Mesenchymal stem cell (in vitro differentiated cells and primary cell): ENCODE measurements at regions not wholly inside any gene's neighbourhood (a gene's known extent, or its start where the extent isn't known, plus 50 kb on each side); places are given as distances from the start of the nearest gene placed in this dataset.

ENCODE experiments used
- DNase-seq: peaks from one replicate; pipeline ENCODE4 v3.0.0-alpha.2; 2013
- H2AFZ ChIP-seq: one replicate; pipeline ENCODE4 v1.6.1; 2013; ENCODE audit warnings: low read depth, mild to moderate bottlenecking, control low read depth, inconsistent platforms, low read length, moderate library complexity
- H2AK5ac ChIP-seq: 2 replicates; pipeline ENCODE4 v1.6.1; 2013; ENCODE audit warnings: low read length, moderate library complexity, mild to moderate bottlenecking, inconsistent platforms; ENCODE audit not compliant: severe bottlenecking
- H2BK120ac ChIP-seq: one replicate; pipeline ENCODE4 v1.6.1; 2013; ENCODE audit warnings: low read depth, mild to moderate bottlenecking, inconsistent platforms, low read length, moderate library complexity
- H2BK12ac ChIP-seq, 2 experiments: one replicate each; pipeline ENCODE4 v1.6.1; 2013; ENCODE audit warnings: inconsistent platforms in 2 of 2, low read length in 2 of 2, mild to moderate bottlenecking in 2 of 2, moderate library complexity in 2 of 2, control low read depth in 1 of 2
- H2BK15ac ChIP-seq: one replicate; pipeline ENCODE4 v1.6.1; 2013; ENCODE audit warnings: mild to moderate bottlenecking, low read depth, inconsistent platforms; ENCODE audit not compliant: poor library complexity, severe bottlenecking
- H2BK5ac ChIP-seq: 2 replicates; pipeline ENCODE4 v1.6.1; 2013; ENCODE audit warnings: low read depth, mild to moderate bottlenecking, low read length, control low read depth, inconsistent platforms; ENCODE audit not compliant: poor library complexity, severe bottlenecking
- H3K14ac ChIP-seq, 2 experiments: one replicate each; pipeline ENCODE4 v1.6.1; 2013; ENCODE audit warnings: inconsistent platforms in 2 of 2, low read length in 2 of 2, control low read depth in 1 of 2, mild to moderate bottlenecking in 1 of 2, moderate library complexity in 1 of 2
- H3K18ac ChIP-seq, 2 experiments: one replicate each; pipeline ENCODE4 v1.6.1; 2013; ENCODE audit warnings: inconsistent platforms in 2 of 2, low read length in 2 of 2, control low read depth in 1 of 2, low read depth in 1 of 2, mild to moderate bottlenecking in 1 of 2
- H3K23ac ChIP-seq, 2 experiments: one replicate each; pipeline ENCODE4 v1.6.1; 2013; ENCODE audit warnings: inconsistent platforms in 2 of 2, low read length in 2 of 2, mild to moderate bottlenecking in 2 of 2, moderate library complexity in 2 of 2, control low read depth in 1 of 2
- H3K27ac ChIP-seq: 2 replicates; pipeline ENCODE4 v1.5.1; 2013; ENCODE audit warnings: mild to moderate bottlenecking, moderate library complexity, low read length, control low read depth, inconsistent platforms; ENCODE audit not compliant: poor library complexity, severe bottlenecking
- H3K27me3 ChIP-seq, 2 experiments: 2 replicates each; pipeline versions ENCODE4 v1.6.1 to v1.7.0; 2013; ENCODE audit warnings: low read length in 2 of 2, mild to moderate bottlenecking in 2 of 2, moderate library complexity in 2 of 2, control low read depth in 1 of 2, inconsistent platforms in 1 of 2; ENCODE audit not compliant: control insufficient read depth in 1 of 2, insufficient read depth in 1 of 2
- H3K36me3 ChIP-seq, 2 experiments: 2 replicates each; pipeline versions ENCODE4 v1.6.1 to v1.7.0; 2013; ENCODE audit warnings: low read length in 2 of 2, control low read depth in 1 of 2, inconsistent platforms in 1 of 2, low read depth in 1 of 2, mild to moderate bottlenecking in 1 of 2; ENCODE audit not compliant: insufficient read depth in 2 of 2, control insufficient read depth in 1 of 2
- H3K4ac ChIP-seq, 2 experiments: one replicate each; pipeline ENCODE4 v1.6.1; 2013; ENCODE audit warnings: inconsistent platforms in 2 of 2, low read length in 2 of 2, mild to moderate bottlenecking in 2 of 2, moderate library complexity in 2 of 2, control low read depth in 1 of 2, low read depth in 1 of 2
- H3K4me1 ChIP-seq: 2 replicates; pipeline ENCODE4 v1.6.1; 2013; ENCODE audit warnings: low read depth, low read length, control low read depth; ENCODE audit not compliant: control insufficient read depth, insufficient read depth
- H3K4me2 ChIP-seq: 2 replicates; pipeline ENCODE4 v1.6.1; 2013; ENCODE audit warnings: low read length, mild to moderate bottlenecking, inconsistent platforms; ENCODE audit not compliant: poor library complexity, severe bottlenecking
- H3K4me3 ChIP-seq, 2 experiments: 2 replicates each; pipeline versions ENCODE4 v1.5.1 to v1.7.0; 2013; ENCODE audit warnings: low read length in 2 of 2, mild to moderate bottlenecking in 2 of 2, control low read depth in 1 of 2, low read depth in 1 of 2; ENCODE audit not compliant: insufficient read depth in 1 of 2
- H3K79me1 ChIP-seq: replicated peaks from 2 replicates; pipeline ENCODE4 v1.6.1; 2013; ENCODE audit warnings: mild to moderate bottlenecking, control low read depth, low read length, inconsistent platforms; ENCODE audit not compliant: poor library complexity, severe bottlenecking
- H3K9ac ChIP-seq: 2 replicates; pipeline ENCODE4 v1.7.0; 2013; ENCODE audit warnings: mild to moderate bottlenecking, low read length, moderate library complexity
- H3K9me3 ChIP-seq: 2 replicates; pipeline ENCODE4 v1.7.0; 2013; ENCODE audit warnings: mild to moderate bottlenecking, low read length; ENCODE audit not compliant: control insufficient read depth
- H4K8ac ChIP-seq: one replicate; pipeline ENCODE4 v1.6.1; 2013; ENCODE audit warnings: inconsistent platforms, mild to moderate bottlenecking, low read length, moderate library complexity
- H4K91ac ChIP-seq: one replicate; pipeline ENCODE4 v1.6.1; 2013; ENCODE audit warnings: mild to moderate bottlenecking, low read length, inconsistent platforms
- WGBS: methylation state at CpG from one replicate; pipeline ENCODE4 v1.1.7; 2013; ENCODE audit warnings: mixed read lengths; 5-methylcytosine and 5-hydroxymethylcytosine counted together

DNA sequence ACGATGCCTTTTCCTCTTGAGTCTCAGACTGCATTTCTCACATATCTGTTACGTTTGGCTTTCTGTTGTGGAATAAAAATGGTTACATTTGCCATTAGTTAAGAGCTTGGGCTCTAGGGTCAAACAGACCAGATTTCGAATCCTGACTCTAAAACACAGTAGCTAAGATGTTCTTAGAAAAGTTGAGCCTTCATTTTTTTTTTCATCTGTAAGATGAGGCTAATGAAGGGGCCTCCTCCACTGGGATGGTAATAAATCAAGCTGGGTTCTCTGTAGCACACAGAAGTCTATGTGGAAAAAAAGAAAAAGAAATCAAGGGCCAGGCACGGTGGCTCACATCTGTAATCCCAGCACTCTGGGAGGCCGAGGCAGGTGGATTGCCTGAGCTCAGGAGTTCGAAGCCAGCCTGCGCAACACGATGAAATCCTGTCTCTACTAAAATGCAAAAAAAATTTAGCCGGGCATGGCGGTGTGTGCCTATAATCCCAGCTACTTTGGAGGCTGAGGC is 49.9 kb upstream of the CAPRIN1 start:
- no peak for DNase-seq
- no peak overlapping the region for H3K4ac ChIP-seq
- H3K36me3 ChIP-seq, result no peaks in the 10 kb centered on the region
- no peak overlapping the region for H3K4me2 ChIP-seq
- H2AFZ ChIP-seq, result no peak overlapping the region
- H3K4me3 ChIP-seq, result no peak overlapping the region
- no peak overlapping the region for H2BK120ac ChIP-seq
- H3K27me3 ChIP-seq, result peaks cover 24 to 39% of the 10 kb centered on the region in 2 experiments
- no peak overlapping the region for H2BK15ac ChIP-seq
- H2BK12ac ChIP-seq, result no peak overlapping the region
- no peak overlapping the region for H3K9ac ChIP-seq
- H3K9me3 ChIP-seq, result no peaks in the 10 kb centered on the region
- WGBS, result 90% methylated on average over 9 of the region's 10 CpGs
- H4K8ac ChIP-seq, result no peak overlapping the region
- no peak overlapping the region for H3K23ac ChIP-seq
- H3K27ac ChIP-seq, result no peak overlapping the region
- peaks cover 6% of the 10 kb centered on the region for H3K4me1 ChIP-seq
- no peak overlapping the region for H3K14ac ChIP-seq
- no peak overlapping the region for H4K91ac ChIP-seq
- no peaks in the 10 kb centered on the region for H3K79me1 ChIP-seq
- no peak overlapping the region for H2AK5ac ChIP-seq
- no peak overlapping the region for H3K18ac ChIP-seq
- no peak overlapping the region for H2BK5ac ChIP-seq

DNA sequence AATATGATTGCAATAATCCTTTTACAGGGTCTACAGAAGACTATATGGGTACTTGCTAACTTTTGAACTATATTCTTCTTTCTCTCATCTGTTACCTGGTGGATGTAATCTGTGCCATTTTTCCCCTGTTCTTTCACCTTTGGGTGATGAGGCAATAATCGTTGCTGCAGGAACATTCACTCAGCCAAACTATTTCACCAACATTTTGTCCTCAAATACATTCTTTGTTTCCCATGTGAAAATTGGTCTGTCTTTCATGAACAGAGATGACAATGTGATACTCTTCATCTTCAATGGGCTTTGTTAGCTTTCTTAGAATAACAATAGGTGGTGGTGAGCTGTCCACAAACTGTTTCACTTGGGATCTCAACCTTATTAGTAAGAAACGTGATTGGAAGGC is 52.1 kb upstream of the CAPRIN1 start:
- DNase-seq, result no peak
- Histone ChIP-seq H3K36me3 (no peaks in the 10 kb centered on the region), H3K4me1 (peaks cover 6% of the 10 kb centered on the region), H3K9me3 (no peaks in the 10 kb centered on the region), H2BK120ac (no peak overlapping the region), H2BK5ac (no peak overlapping the region), H3K9ac (no peak overlapping the region), H2AFZ (no peak overlapping the region), H3K27ac (no peak overlapping the region), H2AK5ac (no peak overlapping the region), H2BK12ac (no peak overlapping the region), H4K8ac (no peak overlapping the region), H3K4ac (no peak overlapping the region), H3K4me3 (no peak overlapping the region), H3K18ac (no peak overlapping the region), H3K23ac (no peak overlapping the region), H4K91ac (no peak overlapping the region), H2BK15ac (no peak overlapping the region), H3K79me1 (no peaks in the 10 kb centered on the region), H3K4me2 (no peak overlapping the region), H3K14ac (no peak overlapping the region), H3K27me3 (peaks cover 18 to 36% of the 10 kb centered on the region in 2 experiments)
- WGBS, result 94% methylated on average over 2 of the region's 2 CpGs

GRCh38 chr11:33997584-33998251 is 53.8 kb upstream of the CAPRIN1 start:
- Histone ChIP-seq H3K4me1 (peaks cover 6% of the 10 kb centered on the region), H3K14ac (no peak overlapping the region), H2BK12ac (no peak overlapping the region), H2AK5ac (no peak overlapping the region), H3K79me1 (no peaks in the 10 kb centered on the region), H3K4ac (no peak overlapping the region), H2BK5ac (no peak overlapping the region), H3K27ac (no peak overlapping the region), H3K9me3 (no peaks in the 10 kb centered on the region), H4K91ac (no peak overlapping the region), H3K36me3 (no peaks in the 10 kb centered on the region), H3K23ac (no peak overlapping the region), H4K8ac (no peak overlapping the region), H2BK120ac (no peak overlapping the region), H3K18ac (no peak overlapping the region), H2AFZ (no peak overlapping the region), H3K27me3 (peaks cover 12 to 28% of the 10 kb centered on the region in 2 experiments), H2BK15ac (no peak overlapping the region), H3K4me3 (peak overlapping the region in 1 of 2 experiments; percentile 46), H3K9ac (peak overlapping the region; percentile 26), H3K4me2 (no peak overlapping the region)
- WGBS, result 61% methylated on average over 7 of the region's 7 CpGs
- DNase-seq, result peak; percentile 16

DNA sequence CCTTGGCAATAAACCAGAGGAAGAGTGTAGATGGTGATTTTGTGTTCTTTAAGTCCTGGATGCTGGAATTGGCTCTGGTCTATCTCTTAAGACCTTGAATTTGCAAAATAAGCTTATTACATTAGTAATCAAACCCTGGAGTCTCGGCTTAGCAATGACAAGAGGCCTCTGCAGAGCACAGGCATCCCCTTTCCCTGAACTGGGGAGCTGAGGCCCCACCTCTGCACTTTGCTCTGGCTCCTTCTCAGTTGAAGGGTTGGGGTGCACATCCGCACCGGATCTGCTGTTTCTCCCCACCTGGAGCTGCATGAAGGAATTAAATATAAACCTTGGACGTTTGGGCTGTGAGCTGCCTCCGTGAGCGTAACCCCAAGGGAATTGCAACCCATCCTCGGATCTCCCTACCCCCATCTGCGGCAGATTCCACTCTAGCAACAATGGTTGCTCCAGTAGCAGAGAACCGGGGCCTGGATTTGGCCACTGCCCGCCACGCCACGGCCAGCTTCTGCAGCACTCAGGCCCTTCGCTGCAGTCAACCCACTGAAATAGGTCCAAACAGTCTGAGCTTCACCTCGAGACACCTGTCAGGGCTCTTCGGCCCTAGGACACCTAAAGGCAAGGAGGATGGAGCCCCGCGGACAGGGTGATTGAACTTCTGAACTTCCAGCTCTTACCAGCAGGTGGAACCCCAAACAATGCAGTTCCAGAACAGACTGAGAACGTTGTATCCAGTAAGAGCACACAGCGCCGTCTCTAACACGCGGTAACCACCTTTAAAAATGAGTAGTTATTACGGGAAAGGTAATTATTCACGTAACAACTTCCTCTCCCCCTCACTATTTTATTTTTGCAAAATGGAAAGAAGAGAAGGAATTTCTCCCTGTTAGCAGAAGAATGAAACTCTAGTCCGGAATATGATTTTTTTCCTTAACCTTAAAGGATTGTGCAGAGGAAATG is 54.8 kb upstream of the CAPRIN1 start:
- H3K9ac ChIP-seq, result peak overlapping the region; percentile 26
- H3K14ac ChIP-seq, result no peak overlapping the region
- H2BK12ac ChIP-seq, result no peak overlapping the region
- H3K9me3 ChIP-seq, result no peaks in the 10 kb centered on the region
- no peak overlapping the region for H4K8ac ChIP-seq
- H3K4ac ChIP-seq, result no peak overlapping the region
- H3K4me3 ChIP-seq, result peak overlapping the region in 1 of 2 experiments; percentile 46
- H4K91ac ChIP-seq, result no peak overlapping the region
- no peak overlapping the region for H3K23ac ChIP-seq
- no peak overlapping the region for H3K18ac ChIP-seq
- peak; percentile 76 for DNase-seq
- no peak overlapping the region for H3K27ac ChIP-seq
- H2BK120ac ChIP-seq, result no peak overlapping the region
- no peaks in the 10 kb centered on the region for H3K36me3 ChIP-seq
- no peaks in the 10 kb centered on the region for H3K79me1 ChIP-seq
- H2AK5ac ChIP-seq, result no peak overlapping the region
- H2AFZ ChIP-seq, result no peak overlapping the region
- peaks cover 6% of the 10 kb centered on the region for H3K4me1 ChIP-seq
- H2BK5ac ChIP-seq, result no peak overlapping the region
- H3K27me3 ChIP-seq, result peaks cover 16 to 19% of the 10 kb centered on the region in 2 experiments
- H3K4me2 ChIP-seq, result peak overlapping the region; percentile 29
- 51% methylated on average over 18 of the region's 25 CpGs for WGBS
- H2BK15ac ChIP-seq, result no peak overlapping the region
